Neural cell (in vitro differentiated cells): ENCODE measurements at regions not wholly inside any gene's neighbourhood (a gene's known extent, or its start where the extent isn't known, plus 50 kb on each side); places are given as distances from the start of the nearest gene placed in this dataset.

ENCODE experiments used
- H2AFZ ChIP-seq: fragments of 200-600, 300-800 bp; sonication (generic), shearing (Covaris generic); 2 replicates; pipeline ENCODE4 v1.6.0; 2014; ENCODE audit warnings: low read depth, mild to moderate bottlenecking, antibody characterized with exemption, low read length, moderate library complexity
- H3F3A ChIP-seq: fragments of 200-600 bp; shearing (Covaris generic); 2 replicates; pipeline ENCODE4 v1.6.1; 2016; ENCODE audit warnings: mild to moderate bottlenecking, moderate library complexity, mixed read lengths, antibody characterized with exemption, low read length; ENCODE audit not compliant: insufficient read depth, poor library complexity, severe bottlenecking
- H3K27ac ChIP-seq: fragments of 200-600, 300-800 bp; sonication (generic), shearing (Covaris generic); 2 replicates; pipeline ENCODE4 v1.5.1; 2014; ENCODE audit warnings: mild to moderate bottlenecking, low read length, moderate library complexity
- H3K27me3 ChIP-seq: fragments of 300-800, 200-600 bp; sonication (generic), shearing (Covaris generic); 2 replicates; pipeline ENCODE4 v1.6.0; 2014; ENCODE audit warnings: mild to moderate bottlenecking, low read depth, low read length, moderate library complexity; ENCODE audit not compliant: insufficient read depth
- H3K36me3 ChIP-seq: fragments of 300-800, 200-600 bp; sonication (generic), shearing (Covaris generic); 2 replicates; pipeline ENCODE4 v1.5.1; 2014; ENCODE audit warnings: mild to moderate bottlenecking, antibody characterized with exemption, low read length, moderate library complexity; ENCODE audit not compliant: insufficient read depth
- H3K4me2 ChIP-seq: fragments of 300-800, 200-600 bp; sonication (generic), shearing (Covaris generic); 2 replicates; pipeline ENCODE4 v1.6.0; 2014; ENCODE audit warnings: mild to moderate bottlenecking, low read length
- H3K4me3 ChIP-seq: fragments of 300-800, 200-600 bp; sonication (generic), shearing (Covaris generic); 2 replicates; pipeline ENCODE4 v1.5.1; 2014; ENCODE audit warnings: mild to moderate bottlenecking, low read length, moderate library complexity
- H3K79me2 ChIP-seq: fragments of 200-600 bp; shearing (Covaris generic); replicated peaks from 2 replicates; pipeline ENCODE4 v1.6.0; 2014; ENCODE audit warnings: mild to moderate bottlenecking, low read length, moderate library complexity; ENCODE audit not compliant: insufficient read depth
- H3K9ac ChIP-seq: fragments of 300-800, 200-600 bp; sonication (generic), shearing (Covaris generic); 2 replicates; pipeline ENCODE4 v1.6.1; 2016; ENCODE audit warnings: mild to moderate bottlenecking, low read length, mixed read lengths
- H3K9me2 ChIP-seq: fragments of 200-600 bp; shearing (Covaris generic); 2 replicates; pipeline ENCODE4 v1.6.1; 2016; ENCODE audit warnings: mild to moderate bottlenecking, low read length, mixed read lengths; ENCODE audit not compliant: insufficient read depth
- H3K9me3 ChIP-seq: fragments of 200-600, 300-800 bp; sonication (generic), shearing (Covaris generic); 2 replicates; pipeline ENCODE4 v1.6.1; 2016; ENCODE audit warnings: mild to moderate bottlenecking, mixed run types, low read length, moderate library complexity, mixed read lengths
- H4K20me1 ChIP-seq: fragments of 200-600 bp; shearing (Covaris generic); 2 replicates; pipeline ENCODE4 v1.6.1; 2016; ENCODE audit warnings: mild to moderate bottlenecking, mixed run types; ENCODE audit not compliant: insufficient read depth
- CTCF ChIP-seq: fragments of 450-650 bp; IDR thresholded peaks from 2 replicates; pipeline ENCODE4 v1.5.1; 2014; ENCODE audit warnings: antibody characterized with exemption, mild to moderate bottlenecking, moderate library complexity; ENCODE audit not compliant: poor library complexity, severe bottlenecking
- EP300 ChIP-seq: fragments of 450-650 bp; conservative IDR thresholded peaks from 2 replicates; pipeline ENCODE4 v1.6.1; 2014; ENCODE audit warnings: antibody characterized with exemption, mild to moderate bottlenecking, moderate library complexity; ENCODE audit not compliant: poor library complexity, severe bottlenecking
- EZH2 ChIP-seq: fragments of 200-600, 300-800 bp; shearing (Covaris generic), sonication (generic); IDR thresholded peaks from 2 replicates; pipeline ENCODE4 v1.6.1; 2014; ENCODE audit warnings: antibody characterized with exemption, low read length, borderline replicate concordance, mild to moderate bottlenecking; ENCODE audit not compliant: insufficient read depth, poor library complexity, severe bottlenecking
- MXI1 ChIP-seq: fragments of 450-650 bp; conservative IDR thresholded peaks from 2 replicates; pipeline ENCODE4 v1.6.1; 2014; ENCODE audit warnings: antibody characterized with exemption, mild to moderate bottlenecking; ENCODE audit not compliant: poor library complexity, severe bottlenecking
- REST ChIP-seq: IDR thresholded peaks from 2 replicates; pipeline ENCODE4 v1.6.1; 2012; ENCODE audit warnings: borderline replicate concordance
- SMC3 ChIP-seq: fragments of 450-650 bp; conservative IDR thresholded peaks from 2 replicates; pipeline ENCODE4 v1.6.1; 2014; ENCODE audit warnings: antibody characterized with exemption, mild to moderate bottlenecking, moderate library complexity; ENCODE audit not compliant: poor library complexity

- no peak for TF ChIP-seq REST
- TF ChIP-seq MXI1, result no peak
- TF ChIP-seq CTCF, result no peak
- Histone ChIP-seq H2AFZ (no peak overlapping the region), H3K4me2 (no peak overlapping the region), H3K9me3 (no peaks in the 10 kb centered on the region), H3F3A (no peaks in the 10 kb centered on the region), H3K9ac (no peak overlapping the region), H3K27me3 (no peaks in the 10 kb centered on the region), H3K27ac (no peak overlapping the region), H3K4me3 (no peak overlapping the region), H3K9me2 (no peaks in the 10 kb centered on the region), H3K79me2 (no peaks in the 10 kb centered on the region), H3K36me3 (no peaks in the 10 kb centered on the region), H4K20me1 (no peaks in the 10 kb centered on the region)
Measured at GRCh38 chr20:60236613-60237012, 278.4 kb downstream of the CDH26 start.

- TF ChIP-seq SMC3 (no peak), MXI1 (no peak), CTCF (no peak), REST (no peak), EP300 (no peak), EZH2 (no peak)
- no peaks in the 10 kb centered on the region for H3K79me2 ChIP-seq
- no peak overlapping the region for H3K4me3 ChIP-seq
- H3F3A ChIP-seq, result no peaks in the 10 kb centered on the region
- no peaks in the 10 kb centered on the region for H4K20me1 ChIP-seq
- no peaks in the 10 kb centered on the region for H3K9me2 ChIP-seq
- no peaks in the 10 kb centered on the region for H3K36me3 ChIP-seq
- no peaks in the 10 kb centered on the region for H3K9me3 ChIP-seq
- H2AFZ ChIP-seq, result no peak overlapping the region
- H3K27ac ChIP-seq, result no peak overlapping the region
- no peaks in the 10 kb centered on the region for H3K27me3 ChIP-seq
- no peak overlapping the region for H3K9ac ChIP-seq
- no peak overlapping the region for H3K4me2 ChIP-seq
Measured at GRCh38 chr20:60237981-60238380, 279.8 kb downstream of the CDH26 start.
